Esophagus squamous epithelium (tissue), 5 donors: ENCODE measurements at regions not wholly inside any gene's neighbourhood (a gene's known extent, or its start where the extent isn't known, plus 50 kb on each side); places are given as distances from the start of the nearest gene placed in this dataset.

Experiments used
- DNase-seq: peaks from one replicate; lab custom pipeline; 2025; lab: John Stamatoyannopoulos, UW
- H3K27ac ChIP-seq, 4 donors: fragments of 200-600 bp; sonication (generic); one replicate each; pipeline ENCODE4 v1.5.1; 2016 to 2019; ENCODE audit warnings: mild to moderate bottlenecking in 1 of 4
- H3K27me3 ChIP-seq, 4 donors: fragments of 200-600 bp; sonication (generic); 1 replicate in 3 of 4; 2 replicates in 1 of 4; pipeline versions ENCODE4 v1.5.1 to v1.6.0; 2017 to 2021; ENCODE audit warnings: antibody characterized with exemption in 1 of 4
- H3K36me3 ChIP-seq, 3 donors: fragments of 200-600 bp; sonication (generic); one replicate each; pipeline ENCODE4 v1.5.1; 2016 to 2019
- H3K4me1 ChIP-seq, 3 donors: fragments of 200-600 bp; sonication (generic); one replicate each; pipeline ENCODE4 v1.5.1; 2017 to 2019
- H3K4me3 ChIP-seq, 4 donors: fragments of 200-600 bp; sonication (generic); 1 replicate in 3 of 4; 2 replicates in 1 of 4; pipeline ENCODE4 v1.5.1; 2016 to 2019; ENCODE audit warnings: mild to moderate bottlenecking in 2 of 4, moderate library complexity in 1 of 4
- H3K9me3 ChIP-seq, 3 donors: fragments of 200-600 bp; sonication (generic); one replicate each; pipeline ENCODE4 v1.5.1; 2016 to 2019
- CTCF ChIP-seq, 6 experiments: fragments of 450-650 bp in 4 of 6; fragments of 200-600 bp in 2 of 6; sonication (generic) in 2 of 6; IDR thresholded peaks; one replicate each; pipeline ENCODE4 v1.5.1; 2016 to 2019; ENCODE audit warnings: antibody characterized with exemption in 6 of 6, mild to moderate bottlenecking in 4 of 6, moderate library complexity in 4 of 6
- POLR2A ChIP-seq, 4 donors: fragments of 450-650 bp; IDR thresholded peaks; one replicate each; pipeline ENCODE4 v1.6.1; 2017; ENCODE audit warnings: antibody characterized with exemption in 4 of 4, mild to moderate bottlenecking in 4 of 4, moderate library complexity in 3 of 4
- WGBS, 2 donors: methylation state at CpG; one replicate each; pipeline ENCODE4 v1.1.5; 2018; 5-methylcytosine and 5-hydroxymethylcytosine counted together
- intact Hi-C: fragments of 100-400 bp; cut with DNase I; formaldehyde crosslinking; loops from one replicate; pipeline ENCODE4 v1.15.0; 2022
- donor health status: DM: yes; HTN: yes; CAD: no.

GRCh38 chr4:65066106-65066505 is 604.2 kb downstream of the EPHA5 start:
- no peak overlapping the region for H3K27ac ChIP-seq
- TF ChIP-seq POLR2A (IDR thresholded peaks at IDR 0.05) (no peak), CTCF (IDR thresholded peaks at IDR 0.05) (no peak)
- intact Hi-C loops: no loop called here
- peaks cover 0 to 7% (median 0%) of the 10 kb centered on the region in 3 donors for H3K4me1 ChIP-seq
- no peak overlapping the region for H3K4me3 ChIP-seq
- no peaks in the 10 kb centered on the region for H3K27me3 ChIP-seq
- no peak for DNase-seq
- H3K9me3 ChIP-seq: no peaks in the 10 kb centered on the region
- H3K36me3 ChIP-seq: no peaks in the 10 kb centered on the region

GRCh38 chr4:65063601-65064000 is 606.7 kb downstream of the EPHA5 start:
- TF ChIP-seq POLR2A (IDR thresholded peaks at IDR 0.05): no peak
- Histone ChIP-seq H3K27ac (no peak overlapping the region), H3K27me3 (no peaks in the 10 kb centered on the region), H3K9me3 (no peaks in the 10 kb centered on the region), H3K36me3 (no peaks in the 10 kb centered on the region), H3K4me1 (no peaks in the 10 kb centered on the region), H3K4me3 (no peak overlapping the region)
- no peak for DNase-seq
- 65 to 80% methylated on average over 1 of the region's 1 CpG for WGBS, 2 donors
- intact Hi-C loops: no loop called here

GRCh38 chr4:65050786-65051185 is 619.5 kb downstream of the EPHA5 start:
- WGBS, 2 donors: 0 to 33% methylated on average over 1 of the region's 1 CpG
- H3K36me3 ChIP-seq: no peaks in the 10 kb centered on the region
- H3K9me3 ChIP-seq: no peaks in the 10 kb centered on the region
- TF ChIP-seq CTCF (IDR thresholded peaks at IDR 0.05) (no peak), POLR2A (IDR thresholded peaks at IDR 0.05) (no peak)
- intact Hi-C loops: no loop called here
- H3K27me3 ChIP-seq: no peaks in the 10 kb centered on the region
- peaks cover 0 to 14% (median 3%) of the 10 kb centered on the region in 3 donors for H3K4me1 ChIP-seq
- no peak overlapping the region for H3K27ac ChIP-seq
- no peak overlapping the region for H3K4me3 ChIP-seq
- no peak for DNase-seq

GRCh38 chr4:65046192-65047133 is 623.8 kb downstream of the EPHA5 start:
- Histone ChIP-seq H3K4me3 (no peak overlapping the region), H3K4me1 (peaks cover 0 to 14% (median 3%) of the 10 kb centered on the region in 3 donors), H3K27me3 (no peaks in the 10 kb centered on the region), H3K36me3 (no peaks in the 10 kb centered on the region), H3K27ac (no peak overlapping the region), H3K9me3 (no peaks in the 10 kb centered on the region)
- TF ChIP-seq POLR2A (IDR thresholded peaks at IDR 0.05) (no peak), CTCF (IDR thresholded peaks at IDR 0.05) (no peak)
- DNase-seq: no peak
- intact Hi-C loops: no loop called here
- WGBS, 2 donors: 47 to 52% methylated on average over 4 of the region's 4 CpGs

GRCh38 chr4:65033899-65034298 is 624.6 kb upstream of the TECRL start:
- H3K27me3 ChIP-seq: no peaks in the 10 kb centered on the region
- DNase-seq: no peak
- intact Hi-C loops: no loop called here

More at GRCh38 chr4:65033899-65034298, 624.6 kb upstream of the TECRL start:
- 54 to 63% methylated on average over 2 of the region's 2 CpGs for whole genome bisulfite sequencing, 2 donors
- Histone ChIP-seq H3K36me3 (no peaks in the 10 kb centered on the region), H3K4me3 (no peak overlapping the region), H3K4me1 (no peaks in the 10 kb centered on the region), H3K27ac (no peak overlapping the region), H3K9me3 (no peaks in the 10 kb centered on the region)
- TF ChIP-seq CTCF (IDR thresholded peaks at IDR 0.05) (no peak), POLR2A (IDR thresholded peaks at IDR 0.05) (no peak)
